Aorta (tissue), 5 donors: ENCODE measurements at regions not wholly inside any gene's neighbourhood (a gene's known extent, or its start where the extent isn't known, plus 50 kb on each side); places are given as distances from the start of the nearest gene placed in this dataset.
A peak's percentile ranks its signal among the peaks of the same experiment; 100 is the strongest.

Source experiments
- ATAC-seq: fragments of 200-7000 bp; cut with Tn5 transposase; one replicate; pipeline ENCODE4 v1.9.1; 2022; ENCODE audit warnings: moderate library complexity; ENCODE audit not compliant: low FRiP score
- DNase-seq, 2 donors: peaks; one replicate each; pipeline ENCODE4 v3.0.0-alpha.2; 2020
- H3K27ac ChIP-seq, 2 donors: one replicate each; pipeline ENCODE4 v1.5.1; 2013; ENCODE audit warnings: low read length in 2 of 2, mild to moderate bottlenecking in 2 of 2, moderate library complexity in 2 of 2, control low read depth in 1 of 2, inconsistent platforms in 1 of 2, low read depth in 1 of 2
- H3K27me3 ChIP-seq, 2 donors: one replicate each; pipeline ENCODE4 v1.6.1; 2013; ENCODE audit warnings: control low read depth in 1 of 2, low read length in 1 of 2, mild to moderate bottlenecking in 1 of 2, moderate library complexity in 1 of 2; ENCODE audit not compliant: insufficient read depth in 2 of 2, control insufficient read depth in 1 of 2
- H3K36me3 ChIP-seq, 2 donors: one replicate each; pipeline ENCODE4 v1.6.1; 2013; ENCODE audit warnings: control low read depth in 1 of 2, low read length in 1 of 2, mild to moderate bottlenecking in 1 of 2; ENCODE audit not compliant: insufficient read depth in 2 of 2, control insufficient read depth in 1 of 2
- H3K4me1 ChIP-seq, 2 donors: one replicate each; pipeline ENCODE4 v1.6.1; 2013; ENCODE audit warnings: low read length in 2 of 2, control low read depth in 1 of 2, mild to moderate bottlenecking in 1 of 2, moderate library complexity in 1 of 2; ENCODE audit not compliant: insufficient read depth in 2 of 2, control insufficient read depth in 1 of 2
- H3K4me3 ChIP-seq, 2 donors: one replicate each; pipeline ENCODE4 v1.5.1; 2013; ENCODE audit warnings: low read length in 2 of 2, control low read depth in 1 of 2, mild to moderate bottlenecking in 1 of 2
- H3K9me3 ChIP-seq: one replicate; pipeline ENCODE4 v1.6.1; 2013; ENCODE audit warnings: mild to moderate bottlenecking, low read length; ENCODE audit not compliant: control insufficient read depth
- WGBS, 2 donors: extraction: QIAGEN DNeasy Blood & Tissue Kit; methylation state at CpG; one replicate each; pipeline ENCODE4 v1.1.7; 2013; 5-methylcytosine and 5-hydroxymethylcytosine counted together
- intact Hi-C, 2 donors: fragments of 100-400 bp; cut with DNase I; formaldehyde crosslinking; loops; one replicate each; pipeline versions ENCODE4 v1.14.2 to v1.15.0; 2022
- donor health status: healthy with polysubstance abuse.
- donor health status: Bipolar disorder and iron deficiency.
- donor health status: DM: no; HTN: no; CAD: no.
- donor health status: DM: no; HTN: no; CAD: no.
- donor health status: DM: yes; HTN: yes; CAD: no.

DNA sequence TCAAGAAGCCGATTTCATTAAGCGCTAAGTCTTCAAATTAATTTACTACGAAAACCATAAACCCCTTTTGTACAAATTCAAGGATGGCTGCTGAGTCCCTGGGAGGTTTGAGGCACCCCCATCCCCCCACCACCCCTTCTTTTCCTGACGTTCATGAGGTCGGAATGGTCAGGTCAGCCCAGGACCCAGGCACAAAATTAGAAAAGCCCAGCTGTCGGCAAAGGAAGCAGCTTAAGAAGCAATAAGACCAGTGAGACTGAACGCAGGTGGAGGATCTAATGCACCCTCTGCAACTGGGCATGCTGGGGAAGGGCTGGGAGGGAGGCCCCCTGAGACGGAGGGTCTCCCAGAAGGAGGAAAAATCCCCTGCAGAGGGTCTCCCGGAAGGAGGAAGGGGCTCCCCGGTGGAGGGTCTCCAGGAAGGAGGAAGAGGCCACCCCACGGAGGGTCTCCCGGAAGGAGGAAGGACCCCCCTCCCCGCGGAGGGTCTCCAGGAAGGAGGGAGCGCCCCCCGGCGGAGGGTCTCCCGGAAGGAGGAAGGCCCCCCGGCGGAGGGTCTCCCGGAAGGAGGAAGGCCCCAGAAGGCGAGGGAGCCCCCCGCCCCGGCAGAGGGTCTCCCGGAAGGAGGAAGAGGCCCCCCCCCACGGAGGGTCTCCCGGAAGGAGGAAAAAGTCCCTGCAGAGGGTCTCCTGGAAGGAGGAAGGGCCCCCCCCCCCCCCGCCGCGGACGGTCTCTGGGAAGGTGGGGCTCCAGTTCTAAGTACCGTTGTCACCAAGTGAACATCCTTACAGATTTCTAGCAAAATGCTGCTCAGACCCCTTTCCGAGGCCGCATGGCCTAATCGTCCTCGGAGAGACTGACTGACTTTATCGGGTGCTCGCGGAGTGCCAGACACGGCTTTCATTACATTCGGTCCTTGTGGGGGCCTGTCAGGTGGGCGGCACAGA is 74.4 kb upstream of the FCN1 start:
- H3K27me3 ChIP-seq = no peaks in the 10 kb centered on the region
- no peaks in the 10 kb centered on the region for H3K36me3 ChIP-seq
- H3K4me3 ChIP-seq = no peak overlapping the region
- ATAC-seq (no peak), DNase-seq (peak; percentile 22 to 54)
- H3K9me3 ChIP-seq = peaks cover 2% of the 10 kb centered on the region
- H3K4me1 ChIP-seq = no peaks in the 10 kb centered on the region
- intact Hi-C loops = no loop called here
- H3K27ac ChIP-seq = no peak overlapping the region
- WGBS, 2 donors = 79 to 83% methylated on average over 37 to 42 of the region's 42 CpGs

GRCh38 chr9:134992755-134993124 is 75.0 kb upstream of the FCN1 start:
- WGBS, 2 donors = 56 to 67% methylated on average over 22 of the region's 22 CpGs
- no peak for ATAC-seq
- H3K4me1 ChIP-seq = no peaks in the 10 kb centered on the region
- H3K4me3 ChIP-seq = no peak overlapping the region
- H3K36me3 ChIP-seq = no peaks in the 10 kb centered on the region
- intact Hi-C loops = no loop called here
- peak; percentile 38 to 71 for DNase-seq
- no peaks in the 10 kb centered on the region for H3K27me3 ChIP-seq
- H3K9me3 ChIP-seq = peaks cover 2% of the 10 kb centered on the region
- H3K27ac ChIP-seq = no peak overlapping the region

DNA sequence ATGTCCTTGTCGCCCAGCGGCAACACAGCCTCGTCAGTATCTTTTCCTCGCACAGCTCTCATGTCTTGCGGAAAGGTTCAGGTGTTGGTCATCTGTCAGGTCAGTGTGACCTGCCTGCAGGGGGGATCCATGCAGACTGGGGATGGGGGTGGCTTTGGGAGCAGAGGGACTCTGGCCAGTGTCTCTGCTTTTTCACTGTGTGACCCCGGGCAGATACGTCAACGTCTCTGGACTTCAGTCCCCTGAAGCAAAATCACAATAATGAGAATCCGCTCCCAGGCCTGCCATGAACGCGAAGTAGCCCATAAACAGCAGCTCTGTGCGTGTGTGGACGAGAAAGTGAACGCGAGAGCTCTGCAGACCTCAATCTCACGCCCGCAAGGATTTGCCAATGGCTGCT is 75.7 kb upstream of the FCN1 start:
- ATAC-seq (no peak), DNase-seq (peak; percentile 30 to 42)
- intact Hi-C loops = no loop called here
- Histone ChIP-seq H3K27me3 (no peaks in the 10 kb centered on the region), H3K4me3 (no peak overlapping the region), H3K9me3 (no peaks in the 10 kb centered on the region), H3K27ac (no peak overlapping the region), H3K36me3 (no peaks in the 10 kb centered on the region), H3K4me1 (no peaks in the 10 kb centered on the region)
- 76 to 82% methylated on average over 17 of the region's 17 CpGs for WGBS, 2 donors

DNA sequence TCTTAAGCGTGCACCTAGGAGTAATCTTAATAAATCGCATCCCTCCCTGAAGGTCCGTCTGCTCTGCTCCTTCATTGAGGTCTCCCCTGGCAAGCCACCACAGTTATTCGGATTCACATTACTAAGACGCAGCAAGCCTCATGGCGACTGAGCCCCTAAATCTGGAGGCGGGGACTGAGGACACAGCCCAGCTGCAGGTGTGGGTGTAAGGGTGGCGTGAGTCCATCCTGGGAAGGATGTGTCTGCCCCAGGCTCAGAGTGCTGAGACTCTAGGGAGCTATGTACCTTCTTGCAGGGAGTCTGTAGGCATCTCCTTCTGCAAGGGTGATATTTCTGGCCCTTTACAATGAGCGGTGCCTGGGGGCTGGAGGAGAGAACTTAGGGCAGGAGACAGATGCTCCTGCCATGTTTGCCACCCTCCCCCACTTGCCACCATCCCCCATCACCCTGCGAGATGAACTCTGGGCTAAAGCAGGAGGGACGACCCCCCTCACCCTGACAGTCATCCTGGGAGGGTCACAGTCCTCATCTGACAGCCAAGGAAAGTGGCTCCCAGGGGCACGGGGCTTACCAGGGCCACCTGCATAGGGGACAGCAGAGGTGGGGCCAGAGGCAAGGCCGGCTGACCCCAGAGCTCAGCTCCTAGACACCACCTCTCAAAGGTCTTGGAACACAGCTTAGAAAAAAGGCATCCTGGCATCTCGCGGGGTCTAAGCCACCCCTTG is 76.4 kb upstream of the FCN1 start:
- Histone ChIP-seq H3K27ac (no peak overlapping the region), H3K36me3 (no peaks in the 10 kb centered on the region), H3K9me3 (no peaks in the 10 kb centered on the region), H3K4me3 (no peak overlapping the region), H3K4me1 (no peaks in the 10 kb centered on the region), H3K27me3 (no peaks in the 10 kb centered on the region)
- DNase-seq (peak; percentile 21 to 67), ATAC-seq (no peak)
- 76 to 77% methylated on average over 15 of the region's 15 CpGs for WGBS, 2 donors
- intact Hi-C loops = no loop called here

DNA sequence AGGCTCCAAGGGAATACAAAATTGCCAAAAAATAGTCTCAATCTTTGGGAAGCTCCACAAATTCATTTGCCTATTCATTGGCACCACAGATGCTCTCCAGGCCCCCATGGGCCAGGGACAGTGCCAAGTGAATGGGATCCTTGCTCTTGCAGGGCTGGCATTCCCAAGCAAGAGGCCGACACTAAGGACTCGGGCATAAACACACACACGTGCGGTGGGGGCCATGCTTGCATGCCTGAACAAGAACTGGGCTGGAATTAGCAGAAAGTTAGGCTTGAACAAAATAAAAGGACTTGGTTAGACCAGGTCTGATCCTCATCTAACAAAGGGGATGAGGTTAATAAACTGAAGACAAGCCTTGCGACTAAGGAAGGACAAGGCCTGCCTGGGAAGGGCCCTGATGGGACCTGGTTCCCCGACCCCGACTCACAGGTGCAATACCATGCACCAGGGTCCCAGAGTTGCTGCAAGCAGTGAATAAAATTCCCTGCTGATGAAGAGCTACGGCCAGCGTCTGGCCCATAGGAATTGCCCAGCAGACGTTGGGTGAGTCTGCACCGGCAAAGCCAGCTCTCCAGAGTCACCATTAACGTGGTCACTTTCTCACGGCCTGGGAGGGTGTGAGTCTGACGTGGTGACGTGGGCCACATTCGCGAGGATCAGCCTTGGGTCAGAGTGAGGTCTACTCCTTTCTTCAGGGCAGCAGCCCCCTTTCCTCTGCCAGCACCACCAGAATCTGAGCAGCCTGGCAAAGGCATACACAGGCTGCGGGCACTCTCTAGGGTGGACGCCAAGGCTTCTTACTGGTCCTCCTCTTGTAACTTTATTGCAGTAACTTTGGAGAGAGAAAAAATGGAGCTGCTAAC is 77.4 kb upstream of the FCN1 start:
- intact Hi-C loops = no loop called here
- H3K27ac ChIP-seq = no peak overlapping the region
- no peaks in the 10 kb centered on the region for H3K27me3 ChIP-seq
- no peak for ATAC-seq
- no peak overlapping the region for H3K4me3 ChIP-seq
- no peaks in the 10 kb centered on the region for H3K9me3 ChIP-seq
- peak; percentile 28 to 63 for DNase-seq
- 80 to 83% methylated on average over 19 of the region's 19 CpGs for WGBS, 2 donors
- H3K36me3 ChIP-seq = no peaks in the 10 kb centered on the region
- no peaks in the 10 kb centered on the region for H3K4me1 ChIP-seq

GRCh38 chr9:134995792-134996120 is 78.0 kb upstream of the FCN1 start:
- WGBS, 2 donors = 66 to 69% methylated on average over 10 of the region's 10 CpGs
- H3K9me3 ChIP-seq = no peaks in the 10 kb centered on the region
- no peak overlapping the region for H3K27ac ChIP-seq
- ATAC-seq = no peak
- intact Hi-C loops = no loop called here
- DNase-seq = peak; percentile 26 to 43
- H3K4me1 ChIP-seq = no peaks in the 10 kb centered on the region
- H3K36me3 ChIP-seq = no peaks in the 10 kb centered on the region
- no peak overlapping the region for H3K4me3 ChIP-seq
- H3K27me3 ChIP-seq = no peaks in the 10 kb centered on the region

- Histone ChIP-seq H3K4me3 (no peak overlapping the region), H3K4me1 (no peaks in the 10 kb centered on the region), H3K9me3 (peaks cover 4% of the 10 kb centered on the region), H3K27me3 (no peaks in the 10 kb centered on the region), H3K27ac (no peak overlapping the region), H3K36me3 (no peaks in the 10 kb centered on the region)
- WGBS, 2 donors = 81 to 85% methylated on average over 24 of the region's 24 CpGs
- DNase-seq = peak; percentile 21 to 49
- ATAC-seq = no peak
- intact Hi-C loops = no loop called here
These were observed 79.1 kb upstream of the FCN1 start for GRCh38 chr9:134996591-134997530.
